ENCODE measurements at regions not wholly inside any gene's neighbourhood (a gene's known extent, or its start where the extent isn't known, plus 50 kb on each side); places are given as distances from the start of the nearest gene placed in this dataset.

- no peaks in the 10 kb centered on the region for H3K27me3 ChIP-seq (ENCODE audit: control insufficient read depth, extremely low read depth, insufficient read depth, low read length)
- H4K20me1 ChIP-seq (ENCODE audit: control insufficient read depth, extremely low read depth, insufficient read depth, low read length) = no peaks in the 10 kb centered on the region
- peak overlapping the region; percentile 78 for H3K9ac ChIP-seq (ENCODE audit: control insufficient read depth, extremely low read depth, insufficient read depth, low read length)
- peak overlapping the region; percentile 58 to 86 (median 63) for H3K4me3 ChIP-seq (ENCODE audit: control insufficient read depth in 2 of 3, extremely low read depth in 1 of 3, insufficient read depth in 2 of 3, low read depth in 1 of 3, low read length in 3 of 3)
- DNase-seq (ENCODE audit: low read depth, low spot score) (no peak), FAIRE-seq (peak; percentile 26)
- no peaks in the 10 kb centered on the region for H3K9me1 ChIP-seq (ENCODE audit: control insufficient read depth, extremely low read depth, insufficient read depth, low read length)
- H2AFZ ChIP-seq (ENCODE audit: control insufficient read depth, low read length) = peak overlapping the region; percentile 97
- H3K4me2 ChIP-seq (ENCODE audit: control insufficient read depth, extremely low read depth, insufficient read depth, low read depth, low read length) = peak overlapping the region; percentile 90
- no peak for TF ChIP-seq EZH2 (IDR thresholded peaks at IDR 0.05; ENCODE audit: low read length)
- no peaks in the 10 kb centered on the region for H3K4me1 ChIP-seq (ENCODE audit: control insufficient read depth, extremely low read depth, insufficient read depth, low read length)
- H3K27ac ChIP-seq (ENCODE audit: control insufficient read depth, insufficient read depth, low read length) = peak overlapping the region; percentile 56
- dilution Hi-C loops (cut with MboI; ENCODE audit: extremely low pct_ligation_motif_present, low sequenced_read_pairs) = no loop called here
- H3K9me3 ChIP-seq (ENCODE audit: control insufficient read depth, low read depth, low read length) = no peaks in the 10 kb centered on the region
- no peaks in the 10 kb centered on the region for H3K36me3 ChIP-seq (ENCODE audit: control insufficient read depth in 2 of 2, extremely low read depth in 1 of 2, insufficient read depth in 2 of 2, low read length in 2 of 2)
- peaks cover 8% of the 10 kb centered on the region for H3K79me2 ChIP-seq (ENCODE audit: control insufficient read depth, insufficient read depth, low read length)
Measured at GRCh38 chr1:84078108-84078841, 65.8 kb upstream of the PRKACB start.

GRCh38 chr1:84077476-84078107, 66.5 kb upstream of the PRKACB start:
- peak overlapping the region; percentile 98 for H2AFZ ChIP-seq (ENCODE audit: control insufficient read depth, low read length)
- H3K4me3 ChIP-seq (ENCODE audit: control insufficient read depth in 2 of 3, extremely low read depth in 1 of 3, insufficient read depth in 2 of 3, low read depth in 1 of 3, low read length in 3 of 3) = peak overlapping the region; percentile 58 to 86 (median 63)
- no peaks in the 10 kb centered on the region for H3K9me3 ChIP-seq (ENCODE audit: control insufficient read depth, low read depth, low read length)
- no peaks in the 10 kb centered on the region for H4K20me1 ChIP-seq (ENCODE audit: control insufficient read depth, extremely low read depth, insufficient read depth, low read length)
- H3K36me3 ChIP-seq (ENCODE audit: control insufficient read depth in 2 of 2, extremely low read depth in 1 of 2, insufficient read depth in 2 of 2, low read length in 2 of 2) = no peaks in the 10 kb centered on the region
- TF ChIP-seq EZH2 (IDR thresholded peaks at IDR 0.05; ENCODE audit: low read length) (no peak), CTCF (optimal IDR thresholded peaks at IDR 0.05 in 1 of 3, IDR thresholded peaks at IDR 0.05 in 1 of 3, conservative IDR thresholded peaks at IDR 0.05 in 1 of 3; ENCODE audit: extremely low read depth in 1 of 3, insufficient read depth in 2 of 3, low read length in 3 of 3) (no peak)
- peak overlapping the region; percentile 72 for H3K4me2 ChIP-seq (ENCODE audit: control insufficient read depth, extremely low read depth, insufficient read depth, low read depth, low read length)
- peaks cover 8% of the 10 kb centered on the region for H3K79me2 ChIP-seq (ENCODE audit: control insufficient read depth, insufficient read depth, low read length)
- dilution Hi-C loops (cut with MboI; ENCODE audit: extremely low pct_ligation_motif_present, low sequenced_read_pairs) = no loop called here
- no peaks in the 10 kb centered on the region for H3K4me1 ChIP-seq (ENCODE audit: control insufficient read depth, extremely low read depth, insufficient read depth, low read length)
- FAIRE-seq (no peak), DNase-seq (ENCODE audit: low read depth, low spot score) (no peak)
- no peaks in the 10 kb centered on the region for H3K9me1 ChIP-seq (ENCODE audit: control insufficient read depth, extremely low read depth, insufficient read depth, low read length)
- peak overlapping the region; percentile 78 for H3K9ac ChIP-seq (ENCODE audit: control insufficient read depth, extremely low read depth, insufficient read depth, low read length)
- H3K27me3 ChIP-seq (ENCODE audit: control insufficient read depth, extremely low read depth, insufficient read depth, low read length) = no peaks in the 10 kb centered on the region
- H3K27ac ChIP-seq (ENCODE audit: control insufficient read depth, insufficient read depth, low read length) = peak overlapping the region; percentile 36

All from keratinocyte (primary cell).